GM08714 (cell line): ENCODE measurements at regions not wholly inside any gene's neighbourhood (a gene's known extent, or its start where the extent isn't known, plus 50 kb on each side); places are given as distances from the start of the nearest gene placed in this dataset.

Experiments
- H3K4me3 ChIP-seq: fragments of 200-500 bp; sonication (Bioruptor generic); 2 replicates; pipeline ENCODE4 v1.5.1; 2014; ENCODE audit warnings: mild to moderate bottlenecking, low read length, inconsistent platforms
- ZNF274 ChIP-seq: IDR thresholded peaks from 2 replicates; pipeline ENCODE4 v1.6.1; 2012; ENCODE audit warnings: mild to moderate bottlenecking, low read depth, low read length

- no peak for TF ChIP-seq ZNF274
Measured at GRCh38 chr2:236811062-236811656, 241.5 kb downstream of the ACKR3 start.

GRCh38 chr2:236813766-236814165 lies 244.1 kb downstream of the ACKR3 start:
- no peak overlapping the region for H3K4me3 ChIP-seq
- TF ChIP-seq ZNF274 = no peak

More at GRCh38 chr2:236811062-236811656, 241.5 kb downstream of the ACKR3 start:
- no peak overlapping the region for H3K4me3 ChIP-seq

GRCh38 chr2:236814593-236814992 lies 245.0 kb downstream of the ACKR3 start:
- TF ChIP-seq ZNF274 = no peak
- H3K4me3 ChIP-seq = no peak overlapping the region

- no peak overlapping the region for H3K4me3 ChIP-seq
- TF ChIP-seq ZNF274 = no peak
Measured at GRCh38 chr2:236815746-236816145, 246.1 kb downstream of the ACKR3 start.

GRCh38 chr2:236816197-236817170 lies 246.9 kb downstream of the ACKR3 start:
- TF ChIP-seq ZNF274 = no peak
- no peak overlapping the region for H3K4me3 ChIP-seq

GRCh38 chr2:236818281-236819045 lies 248.8 kb downstream of the ACKR3 start:
- H3K4me3 ChIP-seq = no peak overlapping the region
- TF ChIP-seq ZNF274 = no peak

GRCh38 chr2:236819275-236820002 lies 249.8 kb downstream of the ACKR3 start:
- no peak for TF ChIP-seq ZNF274
- H3K4me3 ChIP-seq = no peak overlapping the region

GRCh38 chr2:236820763-236821344 lies 251.2 kb downstream of the ACKR3 start:
- no peak for TF ChIP-seq ZNF274
- H3K4me3 ChIP-seq = no peak overlapping the region

GRCh38 chr2:236823041-236823629 lies 253.5 kb downstream of the ACKR3 start:
- no peak for TF ChIP-seq ZNF274
- no peak overlapping the region for H3K4me3 ChIP-seq

- H3K4me3 ChIP-seq = no peak overlapping the region
- no peak for TF ChIP-seq ZNF274
Measured at GRCh38 chr2:236823963-236824362, 254.3 kb downstream of the ACKR3 start.

GRCh38 chr2:236824836-236825235 lies 255.2 kb downstream of the ACKR3 start:
- H3K4me3 ChIP-seq = no peak overlapping the region
- TF ChIP-seq ZNF274 = no peak

- TF ChIP-seq ZNF274 = no peak
- H3K4me3 ChIP-seq = no peak overlapping the region
Measured at GRCh38 chr2:236825989-236826510, 256.4 kb downstream of the ACKR3 start.
